NCI-H1417 (cell line): ENCODE measurements at regions not wholly inside any gene's neighbourhood (a gene's known extent, or its start where the extent isn't known, plus 50 kb on each side); places are given as distances from the start of the nearest gene placed in this dataset.

ENCODE experiments used
- DNase-seq, 3 experiments: peaks; one replicate each; lab custom pipeline; 2025; lab: John Stamatoyannopoulos, UW

DNA sequence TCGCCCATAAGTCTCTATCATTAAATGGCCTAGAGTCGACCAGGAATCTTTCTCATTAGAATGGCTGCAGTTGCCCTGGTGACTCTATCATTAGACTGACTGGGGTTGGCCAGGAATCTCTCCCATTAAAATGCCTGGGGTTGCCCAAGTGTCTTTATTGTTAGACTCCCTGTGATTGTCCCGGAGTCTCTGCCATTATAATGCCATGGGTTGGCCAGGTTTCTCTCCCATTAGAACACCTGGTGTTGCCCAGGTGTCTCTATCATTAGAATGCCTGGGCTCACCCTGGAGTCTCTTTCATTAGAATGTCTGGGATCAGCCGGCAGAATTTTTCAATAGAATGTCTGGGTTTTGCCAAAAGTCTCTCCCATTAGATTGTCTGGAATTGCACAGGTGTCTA lies 1459.3 kb downstream of the UQCRFS1 start:
- no peak for DNase-seq

DNA sequence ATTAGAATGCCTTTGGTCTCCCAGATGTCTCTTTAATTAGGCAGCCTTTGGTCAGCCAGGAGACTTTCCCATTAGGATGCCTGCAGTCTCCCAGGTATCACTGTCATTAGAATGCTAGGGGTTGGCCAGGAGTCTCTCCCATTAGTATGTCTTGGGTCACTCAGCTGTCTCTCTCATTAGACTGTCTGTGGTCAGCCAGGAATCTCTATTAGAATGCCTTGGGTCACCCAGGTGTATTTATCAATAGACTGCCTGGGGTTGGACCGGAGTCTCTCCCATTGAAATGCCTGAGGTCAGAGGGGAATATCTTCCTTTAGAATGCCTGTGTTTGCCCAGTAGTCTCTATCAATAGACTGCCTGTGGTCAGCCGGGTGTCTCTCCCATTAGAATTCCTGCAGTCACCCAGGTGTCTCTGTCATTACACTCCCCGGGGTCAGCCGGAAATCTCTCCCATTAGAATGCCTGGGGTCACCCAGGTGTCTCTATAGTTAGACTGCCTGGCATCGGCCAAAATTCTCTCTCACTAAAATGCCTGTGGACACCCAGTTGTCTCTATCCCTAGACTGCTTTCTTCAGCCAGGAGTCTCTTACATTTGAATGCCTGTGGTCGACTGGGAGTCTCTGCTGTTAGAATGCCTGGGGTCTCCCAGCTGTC lies 1460.3 kb downstream of the UQCRFS1 start:
- DNase-seq = no peak

DNA sequence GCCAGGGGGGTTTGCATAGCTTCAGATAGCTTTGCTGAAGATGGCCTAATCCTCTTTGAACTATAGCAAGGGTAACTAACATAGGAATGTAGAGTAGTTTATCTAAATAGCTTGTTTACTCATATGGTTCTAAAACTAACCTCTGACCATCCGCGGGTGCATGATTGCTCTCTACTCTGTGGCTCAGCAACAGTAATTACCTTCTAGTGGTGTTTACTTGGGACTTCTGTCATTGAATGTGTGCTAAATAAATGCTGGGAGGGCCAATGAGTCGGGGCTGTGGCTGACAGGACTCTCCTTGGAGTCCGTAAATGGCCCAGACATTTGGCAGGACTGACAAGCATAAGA lies 1461.9 kb downstream of the UQCRFS1 start:
- no peak for DNase-seq

DNA sequence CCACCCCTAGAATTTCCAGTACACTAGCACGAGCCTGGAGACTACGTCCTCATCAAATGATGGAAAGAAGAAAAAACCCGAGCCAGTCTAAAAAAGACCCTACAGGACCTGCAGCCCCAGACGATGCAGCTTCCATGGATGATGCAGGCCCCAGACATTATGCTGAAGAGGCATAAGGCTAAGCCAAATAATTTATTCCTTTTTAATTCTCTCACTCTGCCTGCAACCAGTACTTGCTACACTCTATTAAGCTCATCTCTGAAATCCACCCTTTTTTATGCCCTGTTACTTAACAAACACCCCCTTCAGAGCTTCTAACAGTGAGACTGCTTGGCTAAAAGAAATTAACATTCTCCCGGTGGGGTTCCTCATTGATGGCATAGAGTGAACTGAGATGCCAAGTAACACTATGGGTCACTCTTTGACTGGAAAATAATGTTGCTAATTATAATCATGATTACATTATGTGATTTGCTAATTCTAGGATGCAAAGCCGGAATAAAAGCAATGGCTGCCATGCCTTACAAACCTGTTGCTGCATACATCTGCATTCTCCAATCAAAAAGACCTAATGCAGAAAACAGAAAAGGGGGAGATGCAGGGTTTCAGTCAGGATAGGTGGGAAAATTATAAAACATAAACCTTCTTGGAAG lies 1462.4 kb downstream of the UQCRFS1 start:
- no peak for DNase-seq

DNA sequence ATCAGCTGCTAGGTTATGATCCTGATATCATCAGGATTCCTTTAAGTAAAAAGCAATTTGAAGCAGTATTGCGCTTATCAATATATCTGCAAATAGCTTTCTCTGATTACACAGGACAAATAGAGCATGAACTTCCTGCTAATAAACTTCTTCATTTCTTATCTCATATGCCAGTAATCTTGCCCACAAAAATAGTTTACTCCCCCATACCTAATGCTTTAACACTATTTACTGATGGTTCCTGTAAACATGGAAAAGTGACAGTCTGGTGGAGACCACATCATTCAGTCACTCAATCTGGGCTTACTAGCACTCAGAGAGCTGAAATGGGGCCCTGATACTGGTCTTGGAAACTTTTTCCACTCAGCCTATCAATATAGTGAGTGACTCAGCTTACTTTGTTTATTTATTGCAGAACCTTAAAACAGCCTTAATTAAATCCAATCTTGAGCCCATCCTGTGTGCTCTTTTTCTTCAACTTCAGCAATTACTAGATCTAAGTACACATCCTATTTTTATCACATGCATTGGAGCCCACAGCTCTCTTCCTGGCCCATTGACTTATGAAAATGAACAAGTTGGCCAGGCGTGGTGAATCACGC lies 1464.3 kb downstream of the UQCRFS1 start:
- DNase-seq = no peak

DNA sequence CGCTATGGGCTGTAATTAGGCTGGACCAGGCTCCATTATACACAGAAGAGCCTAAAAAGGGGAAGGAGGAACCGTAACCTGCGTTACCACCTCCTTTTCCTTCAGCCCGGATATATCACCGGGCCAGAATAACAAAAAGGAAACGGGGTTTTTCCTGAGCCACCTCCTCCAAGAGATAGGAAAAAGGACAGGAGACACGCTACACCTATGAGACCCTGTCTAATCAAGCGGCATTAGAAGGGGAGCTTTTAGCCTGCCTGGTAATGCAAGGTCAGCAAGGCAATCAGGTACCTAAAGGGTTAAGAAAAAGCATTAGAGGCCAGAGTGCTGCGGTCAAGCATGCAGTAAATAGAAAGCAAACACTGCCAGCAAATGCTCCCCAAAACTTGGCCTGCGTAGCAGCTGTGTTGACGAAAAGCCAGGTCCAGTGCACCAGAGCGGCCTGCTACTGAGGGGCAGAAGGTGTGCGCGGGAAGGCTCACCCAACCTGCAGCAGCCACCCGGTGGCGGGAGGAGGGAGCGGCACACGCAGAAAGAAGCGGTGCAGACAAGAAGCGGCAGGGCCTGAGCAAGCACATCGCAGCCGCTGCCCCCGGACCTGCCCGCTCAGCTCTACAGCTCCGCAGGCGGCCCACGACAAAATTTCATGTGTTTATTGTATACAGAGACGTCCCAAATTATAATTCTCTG lies 1466.1 kb downstream of the UQCRFS1 start:
- DNase-seq = no peak

DNA sequence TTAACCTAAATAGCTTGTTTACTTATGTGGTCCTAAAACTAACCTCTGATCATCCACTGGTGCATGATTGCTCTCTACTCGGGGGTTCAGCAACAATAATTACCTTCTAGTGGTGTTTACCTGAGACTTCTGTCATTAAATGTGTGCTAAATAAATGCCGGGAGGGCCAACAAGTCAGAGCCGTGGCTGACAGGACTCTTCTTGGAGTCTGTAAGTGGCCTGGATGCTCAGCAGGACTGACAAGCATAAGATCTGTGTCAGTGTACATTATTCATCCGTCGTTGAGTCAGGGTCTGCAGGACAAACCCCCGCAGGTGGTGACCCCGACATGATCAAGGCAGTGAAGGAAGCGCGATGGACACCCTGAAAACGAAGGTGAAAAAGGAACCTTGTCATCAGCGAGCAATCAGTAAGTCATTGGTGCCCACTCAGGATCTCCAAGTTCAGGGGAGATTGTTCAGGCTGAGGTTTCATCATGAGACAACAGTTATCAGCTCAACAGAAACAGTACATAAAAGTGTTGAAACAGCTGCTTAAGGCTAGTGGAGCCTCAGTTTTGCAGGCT lies 1466.9 kb downstream of the UQCRFS1 start:
- DNase-seq = no peak

DNA sequence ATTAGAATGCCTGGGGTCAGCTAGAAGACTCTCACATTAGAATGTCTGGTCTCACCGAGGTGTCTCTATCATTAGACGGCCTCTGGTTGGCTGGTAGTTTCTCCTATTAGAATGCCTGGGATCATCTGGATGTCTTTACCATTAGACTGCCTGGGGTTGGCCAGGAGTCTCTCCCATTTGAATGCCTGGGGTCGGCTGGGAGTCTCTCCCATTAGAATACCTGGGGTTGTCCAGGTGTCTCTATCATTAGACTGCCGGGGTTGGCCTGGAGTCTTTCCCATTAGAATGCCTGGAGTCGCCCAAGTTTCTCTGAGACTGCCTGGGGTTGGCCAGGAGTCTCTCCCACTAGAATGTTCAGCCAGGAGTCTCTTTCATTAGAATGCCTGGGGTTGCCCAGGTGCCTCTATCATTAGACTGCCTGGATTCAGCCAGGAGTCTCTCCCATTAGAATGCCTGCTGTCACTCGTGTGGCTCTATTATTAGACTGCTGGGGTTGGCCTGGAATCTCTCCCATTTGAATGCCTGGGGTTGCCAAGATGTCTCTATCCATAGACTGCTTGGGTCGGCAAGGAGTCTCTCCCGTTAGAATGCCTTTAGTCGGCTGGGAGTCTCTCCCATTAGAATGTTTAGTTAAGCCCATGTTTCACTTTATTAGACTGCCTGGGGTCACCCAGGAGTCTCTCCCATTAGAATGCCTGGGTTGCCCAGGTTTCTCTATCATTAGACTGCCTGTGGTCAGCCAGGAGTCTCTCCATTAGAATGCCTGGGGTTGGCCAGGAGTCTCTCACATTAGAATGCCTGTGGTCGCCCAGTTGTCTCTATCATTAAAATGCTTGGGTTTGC lies 1467.8 kb downstream of the UQCRFS1 start:
- no peak for DNase-seq

DNA sequence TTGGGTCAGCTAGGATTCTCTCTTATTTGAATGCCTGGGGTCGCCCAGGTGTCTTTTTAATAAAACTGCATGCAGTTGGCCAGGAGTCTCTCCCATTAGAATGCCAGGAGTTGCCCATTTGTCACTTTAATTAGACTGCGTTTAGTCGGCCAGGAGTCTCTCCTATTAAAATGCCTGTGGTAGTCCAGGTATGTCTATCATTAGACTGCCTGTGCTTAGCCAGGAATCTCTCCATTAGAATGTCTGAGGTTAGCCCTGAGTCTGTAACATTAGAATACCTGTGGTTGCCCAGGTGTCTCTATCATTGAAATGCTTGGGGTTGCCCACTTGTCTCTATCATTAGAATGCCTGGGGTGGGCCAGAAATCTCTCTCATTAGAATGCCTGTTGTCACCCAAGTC lies 1470.9 kb downstream of the UQCRFS1 start:
- no peak for DNase-seq

DNA sequence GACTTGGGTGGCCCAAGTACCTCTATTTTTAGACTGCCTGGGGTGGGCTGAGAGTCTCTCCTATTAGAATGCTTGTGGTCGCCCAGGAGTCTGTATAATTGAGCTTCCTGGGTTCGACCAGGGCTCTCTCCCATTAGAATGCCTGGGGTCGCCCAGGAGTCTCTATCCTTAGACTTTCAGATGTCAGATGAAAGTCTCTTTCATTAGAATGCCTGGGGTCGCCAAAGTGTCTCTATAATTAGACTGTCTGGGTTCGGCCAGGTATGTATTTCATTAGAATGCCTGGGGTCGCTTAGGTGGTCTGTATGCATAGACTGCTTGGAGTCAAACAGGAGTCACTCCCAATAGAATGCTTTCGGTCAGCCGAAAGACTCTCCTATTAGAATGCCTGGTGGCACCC lies 1471.7 kb downstream of the UQCRFS1 start:
- DNase-seq = no peak

DNA sequence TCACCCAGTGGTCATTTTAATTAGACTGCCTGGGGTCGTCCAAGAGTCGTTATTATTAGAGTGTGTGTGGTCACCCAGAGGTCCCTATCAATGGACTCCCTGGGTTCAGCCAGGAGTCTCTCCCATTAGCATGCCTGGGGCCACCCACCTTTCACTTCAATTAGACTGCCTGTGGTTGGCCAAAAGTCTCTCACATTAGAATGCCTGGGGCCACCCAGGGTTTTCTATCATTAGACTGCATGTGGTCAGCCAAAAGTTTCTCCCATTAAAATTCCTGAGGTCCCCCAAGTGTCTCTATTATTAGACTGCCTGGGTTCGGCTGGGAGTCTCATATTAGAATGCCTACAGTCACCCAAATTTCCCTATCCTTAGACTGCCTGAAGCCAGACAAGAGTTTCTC lies 1472.6 kb downstream of the UQCRFS1 start:
- DNase-seq = no peak

DNA sequence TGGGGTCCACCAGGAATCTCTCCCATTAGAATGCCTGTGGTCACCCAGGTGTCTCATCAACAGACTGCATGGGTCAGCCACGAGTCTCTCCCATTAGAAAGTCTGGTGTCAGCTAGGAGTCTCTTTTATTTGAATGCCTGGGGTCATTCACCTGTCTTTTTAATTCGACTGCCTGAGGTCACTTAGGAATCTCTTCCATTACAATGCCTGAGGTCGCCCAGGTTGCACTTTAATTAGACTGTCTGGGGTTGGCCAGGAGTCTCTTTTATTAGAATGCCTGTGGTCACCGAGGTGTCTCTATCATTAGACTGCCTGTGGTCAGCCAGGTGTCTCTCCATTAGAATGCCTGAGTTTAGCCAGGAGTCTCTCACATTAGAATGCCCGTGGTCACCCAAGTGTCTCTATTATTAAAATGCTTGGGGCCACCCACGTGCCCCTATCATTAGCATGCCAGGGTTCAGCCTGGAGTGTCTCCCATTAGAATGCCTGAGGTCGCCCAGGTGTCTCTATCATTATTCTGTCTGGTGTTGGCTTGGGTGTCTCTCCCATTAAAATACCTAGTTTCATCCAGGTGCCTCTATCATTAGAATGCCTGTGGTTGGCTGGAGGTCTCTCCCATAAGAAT lies 1474.3 kb downstream of the UQCRFS1 start:
- no peak for DNase-seq

DNA sequence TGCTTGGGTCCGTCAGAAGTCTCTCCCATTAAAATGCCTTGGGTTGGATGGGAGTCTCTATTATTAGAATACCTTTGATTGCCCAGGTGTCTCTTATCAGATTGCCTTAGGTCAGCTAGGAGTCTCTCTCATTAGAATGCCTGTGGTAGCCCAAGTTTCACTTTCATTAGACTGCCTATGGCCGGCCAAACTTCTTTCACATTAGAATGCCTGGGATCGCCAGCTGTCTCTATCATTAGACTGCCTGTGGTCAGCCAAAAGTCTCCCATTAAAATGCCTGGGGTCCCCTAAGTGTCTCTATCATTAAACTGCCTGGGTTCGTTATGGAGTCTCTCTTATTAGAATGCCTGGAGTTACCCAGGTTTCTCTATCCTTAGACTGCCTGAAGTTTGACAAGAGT lies 1476.7 kb downstream of the UQCRFS1 start:
- no peak for DNase-seq

DNA sequence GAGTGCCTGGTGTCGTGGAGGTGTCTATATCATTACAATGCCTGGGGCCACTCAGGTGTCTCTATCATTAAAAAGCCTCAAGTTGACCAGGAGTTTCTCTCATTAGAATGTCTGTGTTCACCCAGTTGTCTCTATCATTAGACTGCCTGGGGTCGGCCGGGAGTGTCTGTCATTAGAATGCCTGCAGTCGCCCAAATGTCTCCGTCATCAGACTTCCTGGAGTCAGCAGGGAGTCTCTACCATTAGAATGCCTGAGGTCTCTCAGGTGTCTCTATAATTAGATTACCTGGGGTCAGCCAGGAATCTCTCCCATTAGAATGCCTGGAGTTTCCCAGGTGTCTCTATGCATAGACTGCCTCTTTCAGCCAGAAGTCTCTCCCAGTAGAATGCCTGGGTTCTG lies 1477.6 kb downstream of the UQCRFS1 start:
- no peak for DNase-seq

DNA sequence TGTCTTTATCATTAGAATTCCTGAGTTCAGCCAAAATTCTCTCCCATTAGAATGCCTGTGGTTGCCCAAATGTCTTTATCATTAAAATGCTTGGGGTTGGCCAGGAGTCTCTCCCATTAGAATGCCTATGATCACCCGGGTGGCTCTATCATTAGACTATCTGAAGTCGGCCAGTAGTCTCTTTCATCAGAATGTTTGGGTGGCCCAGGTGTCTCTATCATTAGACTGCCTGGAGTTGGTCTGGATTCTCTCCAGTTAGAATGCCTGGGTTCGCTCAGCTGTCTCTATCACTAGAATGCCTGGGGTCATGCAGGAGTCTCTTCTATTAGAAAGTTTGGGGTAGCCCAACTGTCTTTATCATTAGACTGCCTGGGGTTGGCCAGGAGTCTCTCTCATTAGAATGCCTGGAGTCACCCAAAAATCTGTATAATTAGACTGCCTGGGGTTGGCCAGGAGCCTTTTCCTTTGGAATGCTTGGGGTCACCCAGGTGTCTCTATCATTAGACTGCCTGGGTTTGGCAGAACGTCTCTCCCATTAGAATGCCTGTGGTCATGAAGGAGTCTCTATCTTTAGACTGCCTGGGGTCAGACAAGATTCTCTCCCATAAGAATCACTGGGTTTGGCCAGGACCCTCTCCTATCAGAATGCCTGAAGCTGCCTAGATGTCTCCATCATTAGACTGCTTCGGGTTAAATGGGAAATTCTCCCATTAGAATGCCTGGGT lies 1478.3 kb downstream of the UQCRFS1 start:
- DNase-seq = no peak

DNA sequence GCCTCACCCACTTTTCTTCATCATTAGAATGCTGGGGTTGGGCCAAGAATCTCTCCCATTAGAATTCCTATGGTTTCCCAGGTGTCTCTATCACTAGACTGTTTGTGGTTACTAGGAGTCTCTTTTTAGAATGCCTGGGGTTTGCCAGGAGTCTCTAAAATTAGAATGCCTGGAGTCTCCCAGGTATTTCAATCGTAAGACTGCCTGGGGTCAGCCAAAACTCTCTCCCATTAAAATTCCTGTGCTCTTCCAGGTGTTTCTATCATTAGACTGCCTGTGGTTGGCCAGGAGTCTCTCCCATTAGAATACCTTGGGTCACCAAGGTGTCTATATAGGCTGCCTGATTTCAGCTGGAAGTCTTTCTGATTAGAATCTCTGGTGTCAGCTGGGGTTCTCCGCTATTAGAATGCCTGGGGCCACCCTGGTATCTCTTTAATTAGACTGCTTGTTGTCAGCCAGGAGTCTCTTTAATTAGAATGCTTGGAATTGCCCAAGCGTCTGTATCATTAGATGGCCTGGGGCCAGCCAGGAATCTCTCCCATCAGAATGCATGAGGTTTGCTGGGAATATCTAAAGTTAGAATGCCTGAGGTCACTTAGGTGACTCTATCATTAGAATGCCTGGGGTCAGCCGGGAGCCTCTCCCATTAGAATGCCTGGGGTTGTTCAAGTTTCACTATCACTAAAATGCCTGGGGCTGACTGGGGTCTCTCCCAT lies 1479.2 kb downstream of the UQCRFS1 start:
- DNase-seq = no peak

DNA sequence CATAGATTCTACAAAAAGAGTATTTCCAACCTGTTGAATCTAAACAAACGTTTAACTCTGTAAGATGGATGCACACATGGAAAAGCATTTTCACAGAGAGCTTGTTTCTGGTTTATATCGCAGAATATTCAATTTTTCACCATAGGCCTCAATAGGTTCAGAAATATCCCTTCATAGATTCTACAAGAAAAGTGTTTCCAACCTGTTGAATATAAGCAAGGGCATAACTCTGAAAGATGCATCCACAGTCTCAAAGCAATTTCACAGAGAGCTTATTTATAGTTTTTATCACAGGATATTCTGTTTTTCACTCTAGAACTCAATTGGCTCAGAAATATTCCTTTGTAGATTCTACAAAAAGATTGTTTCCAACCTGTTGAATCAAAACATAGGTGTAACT lies 1483.6 kb downstream of the UQCRFS1 start:
- DNase-seq = no peak

DNA sequence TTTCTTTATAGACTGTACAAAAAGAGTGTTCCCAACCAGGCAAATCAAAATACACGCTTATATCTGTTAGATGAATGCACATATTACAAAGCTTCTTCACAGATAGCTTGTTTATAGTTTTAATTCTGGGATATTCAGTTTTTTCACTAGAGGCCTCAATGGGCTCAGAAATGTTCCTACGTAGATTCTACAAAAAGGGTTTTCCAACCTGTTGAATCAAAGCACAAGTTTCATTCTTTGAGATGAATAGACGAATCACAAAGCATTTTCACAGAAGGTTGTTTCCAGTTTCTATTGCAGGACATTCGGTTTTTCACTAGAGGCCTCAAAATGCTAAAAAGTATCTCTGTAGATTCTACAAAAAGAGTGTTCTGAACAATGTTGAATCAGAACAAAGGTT lies 1490.3 kb downstream of the UQCRFS1 start:
- no peak for DNase-seq

DNA sequence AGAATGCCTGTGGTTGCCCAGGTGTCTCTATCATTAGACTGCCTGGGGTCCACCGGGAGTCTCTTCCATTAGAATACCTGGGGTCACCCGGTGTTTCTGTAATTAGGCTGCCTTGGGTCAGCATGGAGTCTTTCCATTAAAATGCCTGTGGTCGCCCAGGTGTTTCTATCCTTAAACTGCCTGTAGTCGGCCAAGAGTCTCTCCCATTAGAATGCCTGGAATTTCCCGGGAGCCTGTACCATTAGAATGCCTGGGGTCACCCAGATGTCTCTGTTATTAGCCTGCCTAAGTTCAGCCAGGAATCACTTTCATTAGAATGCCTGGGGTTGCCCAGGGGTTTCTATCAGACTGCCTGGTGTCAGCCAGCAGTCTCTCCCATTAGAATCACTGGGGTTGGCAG lies 1492.8 kb downstream of the UQCRFS1 start:
- DNase-seq = no peak

DNA sequence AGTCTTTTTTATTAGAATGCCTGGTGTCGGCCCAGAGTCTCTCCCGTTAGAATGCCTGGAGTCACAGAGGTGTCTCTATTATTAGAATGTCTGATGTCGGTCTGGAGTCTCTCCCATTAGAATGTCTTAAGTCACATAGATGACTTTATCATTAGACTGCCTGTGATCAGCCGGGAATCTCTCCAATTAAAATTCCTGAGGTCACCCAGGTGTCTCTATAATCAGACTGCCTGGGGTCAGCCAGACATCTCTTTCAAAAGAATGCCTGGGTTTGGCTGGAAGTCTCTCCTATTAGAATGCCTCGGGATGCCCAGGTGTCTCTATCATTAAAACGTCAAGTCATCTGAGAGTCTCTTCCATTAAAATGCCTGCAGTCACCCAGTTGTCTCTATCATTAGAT lies 1493.9 kb downstream of the UQCRFS1 start:
- no peak for DNase-seq
